CD4-positive, alpha-beta T cell (primary cell): ENCODE measurements at regions not wholly inside any gene's neighbourhood (a gene's known extent, or its start where the extent isn't known, plus 50 kb on each side); places are given as distances from the start of the nearest gene placed in this dataset.
"Not testable (repeated sequence)": the region's sequence is repeated elsewhere in the genome, so short reads cannot be mapped to it uniquely, and the experiment has no call there.

ENCODE experiments used
- ATAC-seq: fragments of 200-7000 bp; cut with Tn5 transposase; one replicate; pipeline ENCODE4 v1.10.0; 2022; ENCODE audit warnings: mild to moderate bottlenecking; ENCODE audit not compliant: poor library complexity
- CTCF ChIA-PET: fragments of 350-600 bp; sonication (Branson Sonifier 250); formaldehyde crosslinking; loops from one replicate; lab custom pipeline; 2021; ENCODE audit warnings: antibody characterized with exemption, inconsistent platforms; lab: Charles Lee
- POLR2A ChIA-PET: fragments of 350-600 bp; sonication (Branson Sonifier 250); formaldehyde crosslinking; loops from one replicate; lab custom pipeline; 2021; ENCODE audit warnings: antibody characterized with exemption, inconsistent platforms; lab: Charles Lee
- DNase-seq, 14 experiments: peaks; one replicate each; pipeline ENCODE4 v3.0.0-alpha.2; 2013 to 2020; ENCODE audit warnings: mixed read lengths in 2 of 14
- H3K27ac ChIP-seq, 2 donors: one replicate each; pipeline versions ENCODE4 v1.5.1 to v1.7.0; 2013; ENCODE audit warnings: low read length in 2 of 2, low read depth in 1 of 2, mild to moderate bottlenecking in 1 of 2
- H3K27me3 ChIP-seq, 2 experiments: 1 replicate in 1 of 2; 2 replicates in 1 of 2; pipeline versions ENCODE4 v1.6.1 to v1.7.0; 2013; ENCODE audit warnings: low read length in 2 of 2, control low read depth in 1 of 2, mild to moderate bottlenecking in 1 of 2, moderate library complexity in 1 of 2; ENCODE audit not compliant: insufficient read depth in 2 of 2, control insufficient read depth in 1 of 2
- H3K36me3 ChIP-seq: one replicate; pipeline ENCODE4 v1.6.1; 2013; ENCODE audit warnings: low read length, control low read depth; ENCODE audit not compliant: insufficient read depth
- H3K4me1 ChIP-seq: one replicate; pipeline ENCODE4 v1.6.1; 2013; ENCODE audit warnings: low read length, control low read depth; ENCODE audit not compliant: insufficient read depth
- H3K4me3 ChIP-seq: one replicate; pipeline ENCODE4 v1.5.1; 2013; ENCODE audit warnings: mild to moderate bottlenecking, low read length, moderate library complexity
- H3K9me3 ChIP-seq, 2 experiments: 1 replicate in 1 of 2; 2 replicates in 1 of 2; pipeline versions ENCODE4 v1.6.1 to v1.7.0; 2013; ENCODE audit warnings: low read length in 2 of 2, mild to moderate bottlenecking in 2 of 2, control low read depth in 1 of 2, moderate library complexity in 1 of 2; ENCODE audit not compliant: control insufficient read depth in 1 of 2, insufficient read depth in 1 of 2
- H3K27ac Mint-ChIP-seq: one replicate; pipeline ENCODE4 v1.8.0; 2020; ENCODE audit warnings: mixed read lengths
- H3K27me3 Mint-ChIP-seq: one replicate; pipeline ENCODE4 v1.8.0; 2021; ENCODE audit warnings: mixed read lengths
- H3K36me3 Mint-ChIP-seq: one replicate; pipeline ENCODE4 v1.8.0; 2021; ENCODE audit warnings: low read depth, mixed read lengths
- H3K4me1 Mint-ChIP-seq: one replicate; pipeline ENCODE4 v1.8.0; 2021; ENCODE audit warnings: low read depth, mixed read lengths
- H3K4me3 Mint-ChIP-seq: one replicate; pipeline ENCODE4 v1.8.0; 2020; ENCODE audit warnings: mild to moderate bottlenecking, mixed read lengths
- H3K9me3 Mint-ChIP-seq: one replicate; pipeline ENCODE4 v1.8.0; 2020; ENCODE audit warnings: mixed read lengths
- intact Hi-C, 2 experiments: fragments of 100-400 bp; cut with DNase I in 1 of 2; cut with micrococcal nuclease in 1 of 2; formaldehyde crosslinking; loops; one replicate each; pipeline versions ENCODE4 v1.15.1 to v1.9.0; 2023 to 2025; cut with DNase I, micrococcal nuclease
- TF ChIP-seq, protein P1 (sequence below): fragments of 200-600 bp; IDR thresholded peaks from one replicate; pipeline ENCODE4 v1.8.0; 2022; ENCODE audit warnings: antibody characterized with exemption, mild to moderate bottlenecking

GRCh38 chr7:116365797-116366196, 133.7 kb upstream of the CAV2 start:
- no peaks in the 10 kb centered on the region for H3K4me1 Mint-ChIP-seq
- H3K9me3 Mint-ChIP-seq, result no peaks in the 10 kb centered on the region
- ChIA-PET POLR2A (no interaction called here), CTCF (no interaction called here)
- H3K27me3 ChIP-seq, result peaks cover 0 to 2% of the 10 kb centered on the region in 2 experiments
- no peaks in the 10 kb centered on the region for H3K36me3 ChIP-seq
- H3K27ac Mint-ChIP-seq, result no peak overlapping the region
- DNase-seq, result no peak
- no peak overlapping the region for H3K4me3 Mint-ChIP-seq
- H3K36me3 Mint-ChIP-seq, result no peaks in the 10 kb centered on the region
- ATAC-seq, result no peak
- TF ChIP-seq, protein P1, sequence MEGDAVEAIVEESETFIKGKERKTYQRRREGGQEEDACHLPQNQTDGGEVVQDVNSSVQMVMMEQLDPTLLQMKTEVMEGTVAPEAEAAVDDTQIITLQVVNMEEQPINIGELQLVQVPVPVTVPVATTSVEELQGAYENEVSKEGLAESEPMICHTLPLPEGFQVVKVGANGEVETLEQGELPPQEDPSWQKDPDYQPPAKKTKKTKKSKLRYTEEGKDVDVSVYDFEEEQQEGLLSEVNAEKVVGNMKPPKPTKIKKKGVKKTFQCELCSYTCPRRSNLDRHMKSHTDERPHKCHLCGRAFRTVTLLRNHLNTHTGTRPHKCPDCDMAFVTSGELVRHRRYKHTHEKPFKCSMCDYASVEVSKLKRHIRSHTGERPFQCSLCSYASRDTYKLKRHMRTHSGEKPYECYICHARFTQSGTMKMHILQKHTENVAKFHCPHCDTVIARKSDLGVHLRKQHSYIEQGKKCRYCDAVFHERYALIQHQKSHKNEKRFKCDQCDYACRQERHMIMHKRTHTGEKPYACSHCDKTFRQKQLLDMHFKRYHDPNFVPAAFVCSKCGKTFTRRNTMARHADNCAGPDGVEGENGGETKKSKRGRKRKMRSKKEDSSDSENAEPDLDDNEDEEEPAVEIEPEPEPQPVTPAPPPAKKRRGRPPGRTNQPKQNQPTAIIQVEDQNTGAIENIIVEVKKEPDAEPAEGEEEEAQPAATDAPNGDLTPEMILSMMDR, result no peak
- peaks cover 24% of the 10 kb centered on the region for H3K27me3 Mint-ChIP-seq
- no peak overlapping the region for H3K27ac ChIP-seq
- intact Hi-C loops, result loop anchor here in 1 of 2 experiments (5.0 kb wide), 1 partner anchor 48 kb away; no protein-coding TSS in a partner anchor
- H3K9me3 ChIP-seq, result no peaks in the 10 kb centered on the region
- H3K4me3 ChIP-seq, result no peak overlapping the region
- H3K4me1 ChIP-seq, result no peaks in the 10 kb centered on the region

DNA sequence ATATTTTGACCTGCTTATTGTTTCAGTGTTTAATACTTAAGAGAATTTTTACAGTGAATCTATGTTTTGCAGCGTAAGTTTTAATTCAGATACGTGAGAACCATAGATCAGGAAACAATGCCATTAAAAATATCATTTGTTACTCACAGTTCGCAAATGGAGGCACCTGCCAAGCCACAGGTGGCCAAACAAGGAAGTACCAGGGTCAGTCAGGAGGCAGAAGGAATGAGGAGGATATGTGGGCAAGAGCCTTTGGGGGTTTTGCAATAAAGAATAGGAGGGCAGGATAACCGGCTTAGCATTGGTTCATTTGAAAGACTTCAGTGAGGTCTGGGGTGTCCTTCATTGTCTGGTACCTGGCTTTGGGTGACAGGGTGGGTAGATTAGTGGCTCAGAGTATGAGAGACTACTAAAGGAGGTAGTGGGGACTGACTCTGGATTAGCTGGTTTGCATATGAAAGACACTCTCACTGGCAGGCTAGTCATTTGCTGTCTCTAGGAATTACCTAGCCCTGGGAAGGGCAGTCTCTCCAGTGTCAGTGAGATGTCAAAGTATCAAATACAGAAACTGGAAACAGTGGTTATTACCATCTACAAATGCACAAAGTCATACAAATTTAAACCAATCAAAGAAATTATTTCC, 132.2 kb upstream of the CAV2 start:
- H3K9me3 Mint-ChIP-seq, result no peaks in the 10 kb centered on the region
- H3K27ac Mint-ChIP-seq, result no peak overlapping the region
- DNase-seq (no peak), ATAC-seq (no peak)
- TF ChIP-seq, protein P1, result no peak
- Histone ChIP-seq H3K27ac (no peak overlapping the region), H3K9me3 (no peaks in the 10 kb centered on the region), H3K4me3 (no peak overlapping the region), H3K36me3 (no peaks in the 10 kb centered on the region), H3K4me1 (no peaks in the 10 kb centered on the region), H3K27me3 (peaks cover 0 to 5% of the 10 kb centered on the region in 2 experiments)
- H3K4me3 Mint-ChIP-seq, result no peak overlapping the region
- POLR2A ChIA-PET, result no interaction called here
- intact Hi-C loops, result loop anchor here in 1 of 2 experiments (5.0 kb wide), 1 partner anchor 50 kb away; no protein-coding TSS in a partner anchor
- H3K27me3 Mint-ChIP-seq, result peaks cover 20% of the 10 kb centered on the region
- H3K36me3 Mint-ChIP-seq, result no peaks in the 10 kb centered on the region
- H3K4me1 Mint-ChIP-seq, result no peaks in the 10 kb centered on the region
- CTCF ChIA-PET, result no interaction called here

GRCh38 chr7:116368965-116369364, 130.6 kb upstream of the CAV2 start:
- Mint-ChIP-seq H3K36me3 (no peaks in the 10 kb centered on the region), H3K4me3 (no peak overlapping the region), H3K4me1 (no peaks in the 10 kb centered on the region), H3K27ac (no peak overlapping the region), H3K9me3 (no peaks in the 10 kb centered on the region), H3K27me3 (peaks cover 20% of the 10 kb centered on the region)
- TF ChIP-seq, protein P1, result no peak
- Histone ChIP-seq H3K9me3 (no peaks in the 10 kb centered on the region), H3K4me3 (no peak overlapping the region), H3K27me3 (peaks cover 0 to 5% of the 10 kb centered on the region in 2 experiments), H3K4me1 (no peaks in the 10 kb centered on the region), H3K27ac (no peak overlapping the region), H3K36me3 (no peaks in the 10 kb centered on the region)
- CTCF ChIA-PET, result no interaction called here
- intact Hi-C loops, result loop anchor here in 1 of 2 experiments (5.0 kb wide), 1 partner anchor 52 kb away; no protein-coding TSS in a partner anchor
- DNase-seq (no peak), ATAC-seq (no peak)
- POLR2A ChIA-PET, result no interaction called here

DNA sequence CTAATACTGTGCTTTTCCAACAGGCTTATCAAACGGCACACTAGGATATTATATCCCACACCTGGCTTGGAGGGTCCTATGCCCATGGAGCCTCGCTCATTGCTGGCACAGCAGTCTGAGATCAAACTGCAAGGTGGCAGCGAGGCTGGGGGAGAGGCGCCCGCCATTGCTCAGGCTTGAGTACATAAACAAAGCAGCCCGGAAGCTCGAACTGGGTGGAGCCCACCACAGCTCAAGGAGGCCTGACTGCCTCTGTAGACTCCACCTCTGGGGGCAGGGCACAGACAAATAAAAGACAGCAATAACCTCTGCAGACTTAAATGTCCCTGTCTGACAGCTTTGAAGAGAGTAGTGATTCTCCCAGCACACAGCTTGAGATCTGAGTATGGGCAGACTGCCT, 128.0 kb upstream of the CAV2 start:
- H3K9me3 ChIP-seq, H3K9me3 Mint-ChIP-seq, H3K27ac Mint-ChIP-seq, H3K4me1 ChIP-seq, H3K27me3 ChIP-seq, H3K27ac ChIP-seq, CTCF ChIA-PET, POLR2A ChIA-PET, ATAC-seq, DNase-seq, H3K4me3 Mint-ChIP-seq, H3K4me3 ChIP-seq, H3K36me3 ChIP-seq, H3K4me1 Mint-ChIP-seq, intact Hi-C loops, H3K36me3 Mint-ChIP-seq: not testable (repeated sequence)
- H3K27me3 Mint-ChIP-seq, result peaks cover 14% of the 10 kb centered on the region

GRCh38 chr7:116373229-116373628, 126.3 kb upstream of the CAV2 start:
- DNase-seq, H3K9me3 Mint-ChIP-seq, H3K27ac Mint-ChIP-seq, CTCF ChIA-PET, ATAC-seq, H3K4me1 ChIP-seq, H3K4me3 Mint-ChIP-seq, H3K27me3 Mint-ChIP-seq, H3K4me3 ChIP-seq, POLR2A ChIA-PET, H3K27me3 ChIP-seq, H3K36me3 Mint-ChIP-seq, H3K9me3 ChIP-seq, H3K4me1 Mint-ChIP-seq, intact Hi-C loops, H3K27ac ChIP-seq, H3K36me3 ChIP-seq: not testable (repeated sequence)
